Naive thymus-derived CD4-positive, alpha-beta T cell (primary cell): ENCODE measurements at regions not wholly inside any gene's neighbourhood (a gene's known extent, or its start where the extent isn't known, plus 50 kb on each side); places are given as distances from the start of the nearest gene placed in this dataset.

Experiments used
- ATAC-seq: fragments of 150-1000 bp; cut with Tn5 transposase; 2 replicates; pipeline ENCODE4 v1.10.0; 2021; ENCODE audit warnings: mild to moderate bottlenecking, moderate library complexity
- CTCF ChIA-PET: fragments of 350-600 bp; sonication (Branson Sonifier 250); formaldehyde crosslinking; loops from one replicate; lab custom pipeline; 2021; ENCODE audit warnings: antibody characterized with exemption; lab: Charles Lee
- POLR2A ChIA-PET: fragments of 350-600 bp; sonication (Branson Sonifier 250); formaldehyde crosslinking; loops from one replicate; lab custom pipeline; 2021; ENCODE audit warnings: antibody characterized with exemption, inconsistent platforms; lab: Charles Lee
- DNase-seq, 9 donors: peaks; one replicate each; pipeline versions ENCODE4 v3.0.0 to v3.0.0-alpha.2; 2020 to 2022; ENCODE audit warnings: mixed read lengths in 1 of 9
- H3K27ac ChIP-seq: one replicate; pipeline ENCODE4 v1.7.0; 2013; ENCODE audit warnings: mild to moderate bottlenecking, low read depth, low read length, moderate library complexity
- H3K27me3 ChIP-seq, 2 donors: one replicate each; pipeline ENCODE4 v1.7.0; 2013; ENCODE audit warnings: low read length in 2 of 2, mild to moderate bottlenecking in 2 of 2, moderate library complexity in 2 of 2; ENCODE audit not compliant: control insufficient read depth in 2 of 2, insufficient read depth in 2 of 2
- H3K36me3 ChIP-seq, 3 experiments: 1 replicate in 2 of 3; 2 replicates in 1 of 3; pipeline ENCODE4 v1.7.0; 2013; ENCODE audit warnings: low read length in 3 of 3, mild to moderate bottlenecking in 3 of 3, moderate library complexity in 1 of 3; ENCODE audit not compliant: insufficient read depth in 3 of 3, control insufficient read depth in 2 of 3
- H3K4me1 ChIP-seq, 2 donors: one replicate each; pipeline ENCODE4 v1.7.0; 2013; ENCODE audit warnings: low read length in 2 of 2, mild to moderate bottlenecking in 2 of 2, moderate library complexity in 1 of 2; ENCODE audit not compliant: control insufficient read depth in 2 of 2, insufficient read depth in 2 of 2
- H3K4me3 ChIP-seq: 2 replicates; pipeline ENCODE4 v1.7.0; 2013; ENCODE audit warnings: mild to moderate bottlenecking, low read length
- H3K9me3 ChIP-seq, 3 experiments: 1 replicate in 2 of 3; 2 replicates in 1 of 3; pipeline ENCODE4 v1.7.0; 2013; ENCODE audit warnings: low read length in 3 of 3; ENCODE audit not compliant: control insufficient read depth in 2 of 3
- H3K27ac Mint-ChIP-seq, 9 donors: one replicate each; pipeline ENCODE4 v1.8.0; 2020 to 2022; ENCODE audit warnings: mixed read lengths in 9 of 9, mild to moderate bottlenecking in 8 of 9, moderate library complexity in 5 of 9, inconsistent platforms in 2 of 9
- H3K27me3 Mint-ChIP-seq, 5 donors: one replicate each; pipeline ENCODE4 v1.8.0; 2021 to 2022; ENCODE audit warnings: mixed read lengths in 5 of 5, mild to moderate bottlenecking in 1 of 5
- H3K36me3 Mint-ChIP-seq, 5 donors: one replicate each; pipeline ENCODE4 v1.8.0; 2020 to 2022; ENCODE audit warnings: mixed read lengths in 5 of 5, mild to moderate bottlenecking in 3 of 5, inconsistent platforms in 1 of 5
- H3K4me1 Mint-ChIP-seq, 7 donors: one replicate each; pipeline ENCODE4 v1.8.0; 2020 to 2022; ENCODE audit warnings: mixed read lengths in 7 of 7, mild to moderate bottlenecking in 3 of 7, inconsistent platforms in 1 of 7
- H3K4me3 Mint-ChIP-seq, 10 donors: one replicate each; pipeline ENCODE4 v1.8.0; 2020 to 2022; ENCODE audit warnings: mild to moderate bottlenecking in 10 of 10, mixed read lengths in 10 of 10, moderate library complexity in 6 of 10, inconsistent platforms in 2 of 10
- H3K9me3 Mint-ChIP-seq, 11 donors: one replicate each; pipeline ENCODE4 v1.8.0; 2020 to 2022; ENCODE audit warnings: mixed read lengths in 11 of 11, mild to moderate bottlenecking in 4 of 11, inconsistent platforms in 1 of 11, moderate library complexity in 1 of 11
- intact Hi-C, 2 donors: fragments of 100-400 bp; cut with micrococcal nuclease; formaldehyde crosslinking; loops; one replicate each; pipeline ENCODE4 v1.15.1; 2023

- Histone ChIP-seq H3K9me3 (no peaks in the 10 kb centered on the region), H3K27me3 (peaks cover 0 to 3% of the 10 kb centered on the region in 2 donors), H3K4me1 (no peaks in the 10 kb centered on the region), H3K4me3 (no peak overlapping the region), H3K36me3 (no peaks in the 10 kb centered on the region), H3K27ac (no peak overlapping the region)
- no peak for DNase-seq
- no peak for ATAC-seq
- intact Hi-C loops: no loop called here
- Mint-ChIP-seq H3K4me1 (peaks cover 0 to 3% (median 0%) of the 10 kb centered on the region in 7 donors), H3K27me3 (peaks cover 0 to 12% (median 0%) of the 10 kb centered on the region in 5 donors), H3K27ac (no peak overlapping the region), H3K4me3 (no peak overlapping the region), H3K36me3 (peaks cover 0 to 2% (median 0%) of the 10 kb centered on the region in 5 donors), H3K9me3 (no peaks in the 10 kb centered on the region)
- CTCF ChIA-PET: no interaction called here
- POLR2A ChIA-PET: no interaction called here
Measured at GRCh38 chr10:88205842-88206446, 342.5 kb downstream of the PTEN start.

DNA sequence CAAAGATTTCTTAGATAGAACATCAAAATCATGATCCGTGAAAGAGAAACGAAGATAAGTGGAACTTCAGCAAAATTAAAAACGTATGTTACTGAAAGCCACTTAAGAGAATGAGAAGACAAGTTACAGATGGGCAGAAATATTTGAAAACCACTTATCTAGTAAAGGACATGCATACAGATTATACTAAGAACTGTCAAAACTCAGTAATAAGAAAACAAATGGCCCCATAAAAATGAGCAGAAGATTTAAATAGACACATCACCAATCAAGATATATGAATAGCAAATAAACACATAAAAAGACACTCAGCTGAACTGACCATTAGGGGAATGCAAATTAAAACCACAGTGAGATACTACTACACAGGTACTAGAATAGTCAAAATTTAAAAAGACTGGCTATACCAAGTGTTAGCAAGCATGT, 343.7 kb downstream of the PTEN start:
- Mint-ChIP-seq H3K4me3 (no peak overlapping the region), H3K9me3 (peaks cover 0 to 3% (median 0%) of the 10 kb centered on the region in 11 donors), H3K36me3 (peaks cover 0 to 9% (median 0%) of the 10 kb centered on the region in 5 donors), H3K27ac (no peak overlapping the region), H3K27me3 (peaks cover 0 to 12% (median 0%) of the 10 kb centered on the region in 5 donors), H3K4me1 (peaks cover 0 to 3% (median 0%) of the 10 kb centered on the region in 7 donors)
- POLR2A ChIA-PET: no interaction called here
- ATAC-seq: no peak
- no peaks in the 10 kb centered on the region for H3K4me1 ChIP-seq
- DNase-seq: no peak
- peaks cover 0 to 3% of the 10 kb centered on the region in 2 donors for H3K27me3 ChIP-seq
- CTCF ChIA-PET: no interaction called here
- no peaks in the 10 kb centered on the region for H3K36me3 ChIP-seq
- no peak overlapping the region for H3K4me3 ChIP-seq
- H3K27ac ChIP-seq: no peak overlapping the region
- intact Hi-C loops: no loop called here
- H3K9me3 ChIP-seq: no peaks in the 10 kb centered on the region

DNA sequence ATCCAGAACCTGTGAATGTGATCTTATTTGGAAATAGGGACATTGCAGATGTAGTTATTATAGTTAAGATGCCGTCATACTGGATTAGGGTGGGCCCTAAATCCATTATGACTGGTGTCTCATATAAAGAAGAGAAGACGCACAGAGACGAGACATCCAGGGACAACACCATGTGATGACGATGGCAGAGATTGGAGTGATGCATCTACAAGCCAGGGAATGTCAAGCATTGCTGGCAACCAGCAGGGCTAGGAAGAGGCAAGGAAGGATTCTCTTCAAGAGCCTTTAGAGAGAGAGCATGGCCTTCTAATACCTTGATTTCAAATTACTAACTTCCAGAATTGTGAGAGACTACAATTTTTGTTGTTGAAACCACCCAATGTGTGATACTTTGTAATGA, 345.8 kb downstream of the PTEN start:
- Histone ChIP-seq H3K36me3 (no peaks in the 10 kb centered on the region), H3K4me1 (no peaks in the 10 kb centered on the region), H3K4me3 (no peak overlapping the region), H3K27ac (no peak overlapping the region), H3K27me3 (no peaks in the 10 kb centered on the region), H3K9me3 (no peaks in the 10 kb centered on the region)
- peaks cover 0 to 12% (median 0%) of the 10 kb centered on the region in 5 donors for H3K27me3 Mint-ChIP-seq
- peak overlapping the region in 1 of 9 donors; percentile 55 for H3K27ac Mint-ChIP-seq
- H3K9me3 Mint-ChIP-seq: peaks cover 0 to 3% (median 0%) of the 10 kb centered on the region in 11 donors
- intact Hi-C loops: no loop called here
- ATAC-seq (no peak), DNase-seq (no peak)
- CTCF ChIA-PET: no interaction called here
- peaks cover 0 to 5% (median 0%) of the 10 kb centered on the region in 7 donors for H3K4me1 Mint-ChIP-seq
- peaks cover 0 to 14% (median 0%) of the 10 kb centered on the region in 5 donors for H3K36me3 Mint-ChIP-seq
- no peak overlapping the region for H3K4me3 Mint-ChIP-seq
- POLR2A ChIA-PET: no interaction called here

DNA sequence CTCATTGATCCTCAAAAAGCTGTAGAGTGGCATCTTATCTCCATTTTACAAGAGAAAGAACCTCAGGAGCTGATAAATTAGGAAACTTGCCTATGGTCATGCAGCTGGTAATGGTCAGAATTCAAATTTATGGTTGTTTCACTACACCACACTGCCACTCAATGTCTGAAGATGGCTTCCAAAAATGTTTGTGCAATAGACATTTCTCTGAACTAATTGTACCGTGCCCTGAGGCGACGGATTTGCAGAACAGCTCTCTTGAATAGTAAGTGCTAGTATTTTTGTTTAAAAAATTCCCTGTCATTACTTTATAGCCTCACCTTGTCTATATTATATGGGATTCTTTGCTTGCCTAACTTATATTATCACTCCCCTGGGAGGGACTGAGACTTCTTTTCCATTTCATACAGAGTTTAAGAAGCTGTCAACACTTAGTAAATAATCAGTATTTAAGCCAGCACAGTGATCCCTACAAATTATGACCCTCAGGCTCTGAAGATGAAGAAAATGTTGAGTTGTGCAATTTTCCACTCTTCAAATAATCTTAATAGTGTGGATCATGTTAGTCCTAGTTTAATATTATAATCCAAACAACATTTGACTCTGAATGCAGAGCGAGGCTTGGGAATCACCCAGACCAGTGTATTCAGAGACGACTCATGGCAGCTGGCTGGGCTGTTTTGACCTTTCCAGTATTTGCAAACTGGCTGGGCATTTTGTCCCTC, 346.6 kb downstream of the PTEN start:
- Histone ChIP-seq H3K27ac (no peak overlapping the region), H3K4me1 (no peaks in the 10 kb centered on the region)
- CTCF ChIA-PET: no interaction called here

GRCh38 chr10:88211230-88211629, 347.8 kb downstream of the PTEN start:
- intact Hi-C loops: no loop called here
- H3K9me3 ChIP-seq: no peaks in the 10 kb centered on the region
- Mint-ChIP-seq H3K27me3 (peaks cover 0 to 8% (median 0%) of the 10 kb centered on the region in 5 donors), H3K27ac (no peak overlapping the region), H3K9me3 (peaks cover 0 to 4% (median 0%) of the 10 kb centered on the region in 11 donors), H3K4me1 (peaks cover 0 to 5% (median 0%) of the 10 kb centered on the region in 7 donors), H3K4me3 (no peak overlapping the region), H3K36me3 (peaks cover 0 to 14% (median 0%) of the 10 kb centered on the region in 5 donors)
- ChIA-PET CTCF (interaction anchor here (0.6 kb wide), 1 partner anchor 26 kb away, joined by 3 read pairs; no protein-coding TSS in a partner anchor), POLR2A (no interaction called here)
- DNase-seq: no peak
- ATAC-seq: no peak
- no peaks in the 10 kb centered on the region for H3K36me3 ChIP-seq
- H3K27ac ChIP-seq: no peak overlapping the region
- no peaks in the 10 kb centered on the region for H3K27me3 ChIP-seq
- no peaks in the 10 kb centered on the region for H3K4me1 ChIP-seq
- no peak overlapping the region for H3K4me3 ChIP-seq

More for the DNA sequence above, 346.6 kb downstream of the PTEN start:
- H3K27ac Mint-ChIP-seq: no peak overlapping the region
- Histone ChIP-seq H3K4me3 (no peak overlapping the region), H3K27me3 (no peaks in the 10 kb centered on the region), H3K36me3 (no peaks in the 10 kb centered on the region), H3K9me3 (no peaks in the 10 kb centered on the region)
- H3K27me3 Mint-ChIP-seq: peaks cover 0 to 8% (median 0%) of the 10 kb centered on the region in 5 donors
- H3K4me1 Mint-ChIP-seq: peaks cover 0 to 5% (median 0%) of the 10 kb centered on the region in 7 donors
- H3K36me3 Mint-ChIP-seq: peaks cover 0 to 14% (median 0%) of the 10 kb centered on the region in 5 donors
- intact Hi-C loops: no loop called here
- POLR2A ChIA-PET: no interaction called here
- no peak overlapping the region for H3K4me3 Mint-ChIP-seq
- no peak for DNase-seq
- ATAC-seq: no peak
- peaks cover 0 to 3% (median 0%) of the 10 kb centered on the region in 11 donors for H3K9me3 Mint-ChIP-seq

GRCh38 chr10:88212069-88212468, 348.6 kb downstream of the PTEN start:
- Mint-ChIP-seq H3K27me3 (peaks cover 0 to 7% (median 0%) of the 10 kb centered on the region in 5 donors), H3K4me3 (no peak overlapping the region), H3K36me3 (peaks cover 0 to 14% (median 0%) of the 10 kb centered on the region in 5 donors), H3K27ac (no peak overlapping the region), H3K4me1 (peaks cover 0 to 5% (median 0%) of the 10 kb centered on the region in 7 donors), H3K9me3 (peaks cover 0 to 4% (median 0%) of the 10 kb centered on the region in 11 donors)
- intact Hi-C loops: no loop called here
- H3K9me3 ChIP-seq: no peaks in the 10 kb centered on the region
- POLR2A ChIA-PET: no interaction called here
- CTCF ChIA-PET: no interaction called here
- no peak overlapping the region for H3K27ac ChIP-seq
- no peak for ATAC-seq
- no peaks in the 10 kb centered on the region for H3K4me1 ChIP-seq
- H3K4me3 ChIP-seq: no peak overlapping the region
- DNase-seq: no peak
- no peaks in the 10 kb centered on the region for H3K27me3 ChIP-seq
- H3K36me3 ChIP-seq: no peaks in the 10 kb centered on the region
